Stimulated activated CD4-positive, alpha-beta T cell treated with anti-CD3 and anti-CD28 coated beads, Interleukin-1b, Interleukin-23, amount 100 ng/mL, for 24 hours (primary cell): ENCODE measurements at regions not wholly inside any gene's neighbourhood (a gene's known extent, or its start where the extent isn't known, plus 50 kb on each side); places are given as distances from the start of the nearest gene placed in this dataset.
"Not testable (repeated sequence)": the region's sequence is repeated elsewhere in the genome, so short reads cannot be mapped to it uniquely, and the experiment has no call there.

Source experiments
- DNase-seq, 4 experiments: peaks; one replicate each; pipeline ENCODE4 v3.0.0-alpha.2; 2020; ENCODE audit warnings: low read depth in 4 of 4, low spot score in 1 of 4

DNA sequence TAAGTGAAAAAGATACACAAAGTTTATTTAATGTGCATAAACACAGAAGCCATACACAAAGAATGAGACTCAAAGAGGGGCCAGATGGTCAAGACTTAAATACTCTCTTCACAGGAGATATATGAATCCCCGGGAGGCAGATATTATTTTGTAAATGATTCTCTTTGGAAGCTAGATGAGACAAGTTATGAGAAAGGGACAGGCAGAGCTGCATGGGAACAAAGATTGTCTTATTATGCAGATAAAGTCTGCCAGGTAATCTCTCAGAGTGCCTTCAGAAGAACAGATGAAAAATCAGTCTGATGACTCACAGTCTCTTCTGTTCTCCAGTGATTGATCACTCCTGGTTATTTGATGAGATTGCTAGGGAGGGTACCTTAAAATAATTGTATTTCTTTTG is 89.0 kb downstream of the NAF1 start:
- no peak for DNase-seq

DNA sequence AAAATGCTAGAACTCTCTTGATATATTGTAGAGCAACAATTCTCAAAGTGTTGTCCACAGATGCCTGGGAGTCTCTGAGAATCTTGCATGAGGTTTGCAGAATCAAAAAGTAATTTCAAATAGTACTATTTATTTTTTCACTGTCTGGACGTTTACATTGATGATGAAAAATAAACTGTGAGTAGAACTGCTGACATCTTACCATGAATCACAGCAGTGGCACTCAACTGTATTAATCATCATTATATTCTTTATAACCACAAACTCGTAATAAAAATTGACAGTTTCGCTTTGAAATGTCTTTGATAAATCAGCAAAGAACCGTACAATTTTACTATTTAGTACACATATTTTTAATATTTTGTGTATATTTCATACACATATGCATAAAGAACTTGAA is 94.5 kb downstream of the NAF1 start:
- no peak for DNase-seq

DNA sequence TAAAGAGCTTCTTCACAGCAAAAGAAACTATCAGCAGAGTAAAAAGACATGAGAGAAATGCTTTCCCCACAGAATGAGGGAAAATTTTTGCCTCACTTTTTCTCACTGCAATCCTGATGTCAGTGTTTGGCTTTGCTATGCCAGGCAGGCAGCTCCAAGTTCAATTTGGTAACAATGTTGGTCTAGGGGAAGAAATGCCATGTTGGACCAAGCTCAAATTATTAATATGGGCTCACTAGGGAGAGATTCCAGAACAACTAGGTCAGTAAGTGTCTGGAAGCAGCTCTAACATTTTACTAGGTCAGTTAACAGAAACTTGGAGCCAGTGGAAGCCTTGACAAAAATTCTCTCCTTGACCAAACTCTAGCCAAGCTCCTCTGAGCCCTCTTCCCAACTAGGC is 95.4 kb downstream of the NAF1 start:
- no peak for DNase-seq

DNA sequence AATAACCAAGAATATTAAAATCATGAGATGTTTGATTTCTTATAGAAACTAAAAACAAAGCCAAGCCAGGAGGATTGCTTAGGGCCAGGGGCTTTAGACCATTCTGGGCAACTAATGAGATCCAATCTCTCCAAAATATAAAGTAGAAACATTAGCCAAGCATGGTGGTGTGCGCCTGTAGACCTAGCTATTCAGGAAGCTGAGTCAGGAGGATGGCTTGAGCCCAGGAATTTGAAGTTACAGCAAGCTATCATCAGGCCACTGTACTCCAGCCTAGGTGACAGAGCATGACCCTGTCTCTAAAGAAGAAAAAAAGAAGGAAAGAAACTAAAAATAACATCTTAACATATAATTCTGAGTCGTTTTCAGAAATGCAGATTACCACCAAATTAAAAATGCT is 96.7 kb downstream of the NAF1 start:
- no peak for DNase-seq

DNA sequence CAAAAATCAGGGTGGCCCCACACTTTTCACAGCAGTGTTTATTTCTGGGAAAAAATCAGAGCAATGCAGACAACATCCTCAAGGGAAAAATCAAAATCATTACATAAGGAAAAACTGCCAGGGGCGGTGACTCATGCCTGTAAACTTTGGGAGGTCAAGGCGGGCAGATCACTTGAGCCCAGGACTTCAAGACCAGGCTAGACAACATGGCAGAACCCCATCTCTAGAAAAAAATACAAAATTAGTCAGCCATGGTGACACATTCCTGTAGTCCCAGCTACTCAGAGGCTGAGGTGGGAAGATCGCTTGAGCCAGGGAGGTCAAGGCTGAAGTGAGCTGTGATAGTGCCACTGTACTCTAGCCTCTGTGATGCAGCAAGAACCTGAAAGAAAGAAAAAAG is 102.8 kb downstream of the NAF1 start:
- DNase-seq, result no peak

DNA sequence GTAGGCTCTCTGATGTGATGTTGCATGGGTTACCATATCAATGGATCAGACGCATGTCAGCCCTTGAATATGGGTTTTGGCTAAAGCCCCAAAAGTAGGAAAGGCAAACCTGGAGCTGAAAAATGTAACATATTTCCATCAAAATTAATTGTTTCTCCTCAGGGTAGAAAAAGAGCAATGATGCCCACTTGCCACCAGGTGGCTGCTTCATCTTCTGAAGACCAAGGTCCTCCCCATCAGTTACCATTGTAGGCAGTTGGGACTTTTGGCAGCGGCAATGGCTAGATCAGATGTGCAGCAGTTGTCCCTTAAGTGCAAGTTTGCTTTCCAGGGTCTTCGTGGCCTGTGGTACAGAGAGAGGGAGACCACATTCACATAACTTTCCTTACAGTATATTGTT is 118.2 kb downstream of the NAF1 start:
- peak in 1 of 4 experiments; percentile 4 for DNase-seq

DNA sequence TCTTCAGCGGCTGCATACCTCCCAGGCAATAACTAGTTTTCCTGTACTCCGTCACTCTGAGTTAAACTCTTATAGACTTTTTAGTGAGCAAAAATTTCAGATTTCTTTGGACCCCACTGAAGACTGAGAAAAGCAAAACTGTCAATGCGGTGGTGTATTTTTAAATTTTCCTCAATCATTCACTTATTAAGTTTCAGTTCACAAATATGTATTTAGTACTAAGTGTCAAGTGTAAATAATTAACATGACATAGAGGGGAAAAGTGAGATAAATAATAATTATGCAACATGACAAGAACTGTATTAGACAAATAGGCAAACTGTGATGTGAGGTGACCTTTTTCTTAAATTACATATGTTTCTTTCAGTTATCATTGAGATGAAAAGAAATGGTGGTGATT is 124.4 kb downstream of the NAF1 start:
- no peak for DNase-seq

DNA sequence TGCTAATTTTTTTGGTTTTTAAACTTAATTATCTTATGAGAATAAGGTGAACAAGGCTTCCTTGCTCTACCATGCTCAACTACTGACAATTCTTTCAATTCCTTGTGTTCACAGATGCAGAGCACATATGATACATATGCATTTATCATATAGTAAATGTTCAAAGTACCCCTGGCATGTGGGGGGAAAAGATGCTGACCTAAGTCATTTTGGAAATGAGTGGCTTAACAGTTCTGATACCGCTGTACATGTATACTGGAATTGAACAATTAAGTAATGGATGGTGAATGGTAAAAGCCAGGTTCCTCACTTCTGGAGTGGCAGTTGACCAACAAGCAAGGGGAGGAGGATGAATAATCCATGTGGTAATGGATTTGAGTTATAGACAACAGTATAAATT is 149.6 kb downstream of the NAF1 start:
- no peak for DNase-seq

DNA sequence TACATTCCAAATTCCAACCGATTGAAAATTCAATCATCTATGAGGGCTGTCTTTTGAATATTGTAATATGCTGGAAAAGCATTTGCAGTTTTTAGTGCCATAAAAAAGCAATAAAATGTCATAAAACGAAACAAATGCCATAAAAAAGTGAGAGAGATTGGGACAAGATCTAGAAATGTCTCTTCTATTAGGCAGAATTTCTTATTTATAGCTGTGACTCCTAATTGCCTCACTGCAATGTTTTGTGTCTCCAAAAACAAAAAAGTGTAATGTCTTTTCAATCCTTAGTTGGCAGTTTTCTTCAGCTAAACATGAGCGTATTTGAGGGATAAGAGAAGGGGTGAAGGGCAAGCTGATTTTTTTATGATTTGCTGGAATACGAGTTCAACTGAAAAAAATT is 153.9 kb downstream of the NAF1 start:
- no peak for DNase-seq

DNA sequence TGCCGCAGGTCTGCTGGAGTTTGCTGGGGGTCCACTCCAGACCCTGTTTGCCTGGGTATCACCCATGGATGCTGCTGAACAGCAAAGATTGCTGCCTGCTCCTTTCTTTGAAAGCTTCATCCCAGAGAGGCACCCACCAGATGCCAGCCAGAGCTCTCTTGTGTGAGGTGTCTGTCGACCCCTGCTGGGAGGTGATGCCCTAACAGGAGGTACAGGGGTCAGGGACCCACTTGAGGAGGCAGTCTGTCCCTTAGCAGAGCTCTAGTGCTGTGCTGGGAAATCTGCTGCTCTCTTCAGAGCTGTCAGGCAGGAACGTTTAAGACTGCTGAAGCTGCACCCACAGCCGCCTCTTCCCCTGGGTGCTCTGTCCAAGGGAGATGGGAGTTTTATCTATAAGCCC is 162.7 kb downstream of the NAF1 start:
- DNase-seq, result no peak

DNA sequence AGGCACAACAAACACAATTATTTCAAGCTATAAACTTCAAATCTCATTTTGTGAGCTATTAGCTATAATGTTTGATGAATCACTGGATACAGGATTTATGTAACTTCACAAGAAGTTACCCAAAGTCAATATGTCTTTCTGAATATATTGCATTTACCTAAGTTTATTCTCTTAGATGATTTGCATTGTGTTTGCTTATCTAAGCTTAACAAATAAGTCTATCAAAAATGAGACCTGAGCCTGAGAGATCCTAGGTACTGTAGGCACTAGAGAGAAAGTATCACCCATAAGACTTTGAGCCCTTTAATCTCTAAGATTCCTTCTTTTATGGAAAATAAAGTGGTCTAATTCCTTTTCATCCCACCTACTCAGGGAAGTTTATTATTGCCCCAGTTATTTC is 178.2 kb downstream of the NAF1 start:
- no peak for DNase-seq

DNA sequence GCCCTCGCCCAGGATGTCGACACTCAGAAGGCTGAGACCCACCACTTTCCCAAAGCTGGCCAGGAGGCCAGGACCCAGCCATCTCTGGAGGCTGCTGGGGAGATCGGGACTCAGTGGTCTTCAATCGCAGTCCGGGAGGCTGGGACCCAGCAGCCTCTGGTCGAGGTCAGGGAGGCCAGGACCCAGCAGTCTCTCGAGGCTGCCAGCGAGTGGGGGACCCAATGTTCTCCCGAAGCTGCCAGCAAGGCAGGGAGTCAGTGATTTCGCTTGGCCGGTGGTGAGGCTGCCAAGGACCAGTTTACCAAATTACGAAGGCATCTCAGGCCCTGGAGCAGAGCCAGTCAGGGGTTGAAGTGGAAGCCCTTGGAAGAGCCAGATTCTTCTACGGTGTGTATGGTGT is 181.6 kb downstream of the NAF1 start:
- DNase-seq, result no peak

DNA sequence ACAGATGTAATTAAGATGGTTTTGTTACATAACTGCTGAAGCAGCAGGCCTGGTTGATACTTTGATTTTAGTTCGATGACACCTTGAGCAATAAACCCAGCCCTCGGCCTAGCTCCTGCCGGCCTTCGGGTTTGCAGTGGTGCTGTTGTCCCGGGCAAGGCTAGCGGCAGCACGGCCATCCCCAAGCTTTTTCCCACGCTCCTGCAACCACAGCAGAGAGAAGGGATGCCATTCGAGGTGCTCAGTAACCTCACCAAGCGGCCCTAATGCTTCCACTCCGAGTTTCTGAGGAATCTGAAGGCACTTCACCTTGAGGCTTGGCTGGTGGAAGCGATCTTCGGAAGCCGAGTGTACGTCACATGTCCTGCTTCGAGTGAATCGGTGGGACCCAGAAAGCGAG is 182.1 kb downstream of the NAF1 start:
- DNase-seq, result no peak

DNA sequence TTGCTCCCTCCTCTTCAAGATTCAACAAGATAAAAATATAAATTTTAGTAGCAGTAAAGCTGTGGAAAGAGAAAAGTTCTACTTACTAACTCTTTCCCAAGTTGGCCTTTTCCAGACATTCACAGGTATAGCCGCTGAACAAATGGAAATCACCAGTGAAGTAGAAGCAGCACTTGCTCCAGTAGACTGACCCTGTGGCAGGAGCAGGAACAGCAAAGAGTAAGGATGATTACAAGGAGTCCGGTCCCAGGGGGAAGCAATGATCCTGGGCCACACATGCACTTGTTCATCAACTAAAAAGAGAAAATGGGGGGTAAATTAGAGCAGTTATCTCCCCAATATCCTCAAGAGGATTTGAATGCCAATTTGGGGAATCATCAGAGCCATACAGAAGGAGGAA is 184.9 kb downstream of the NAF1 start:
- DNase-seq, result no peak

DNA sequence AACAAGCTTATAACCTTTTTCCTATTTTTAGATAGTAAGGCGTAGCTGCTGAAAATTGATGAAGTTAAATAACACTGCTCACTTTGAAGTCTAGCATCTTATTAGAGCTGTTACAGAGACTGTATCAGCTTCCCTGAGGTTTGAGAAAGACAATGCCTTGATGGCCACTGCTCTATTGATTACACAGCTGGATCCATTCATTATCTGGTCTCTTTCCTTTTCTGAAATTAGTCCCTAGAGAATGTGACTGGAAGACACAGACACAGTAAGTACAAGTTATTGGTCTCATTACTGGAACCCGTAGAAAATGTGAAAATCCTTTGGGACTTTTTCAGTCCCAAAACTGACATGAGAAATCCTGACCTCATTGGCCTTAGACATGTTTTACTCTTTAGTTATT is 188.3 kb downstream of the NAF1 start:
- DNase-seq, result no peak

DNA sequence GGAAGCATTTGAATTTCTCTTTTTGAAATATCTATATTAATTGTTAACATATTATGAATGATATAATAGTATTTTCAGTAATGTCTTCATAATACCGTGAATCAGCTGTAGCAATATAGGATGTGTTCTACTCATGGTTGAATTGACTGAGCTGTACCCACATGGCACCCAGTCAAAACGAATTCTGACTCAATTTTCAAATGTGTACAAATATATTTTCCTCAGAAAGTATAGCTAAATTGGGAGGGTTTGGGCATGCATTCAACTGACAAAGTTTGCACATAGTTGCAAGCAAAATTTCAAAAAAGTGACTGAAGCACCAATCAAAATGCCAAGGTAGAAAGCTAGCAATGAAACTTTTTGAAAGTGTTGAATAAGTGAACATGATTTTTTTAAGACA is 188.9 kb downstream of the NAF1 start:
- DNase-seq, result no peak

DNA sequence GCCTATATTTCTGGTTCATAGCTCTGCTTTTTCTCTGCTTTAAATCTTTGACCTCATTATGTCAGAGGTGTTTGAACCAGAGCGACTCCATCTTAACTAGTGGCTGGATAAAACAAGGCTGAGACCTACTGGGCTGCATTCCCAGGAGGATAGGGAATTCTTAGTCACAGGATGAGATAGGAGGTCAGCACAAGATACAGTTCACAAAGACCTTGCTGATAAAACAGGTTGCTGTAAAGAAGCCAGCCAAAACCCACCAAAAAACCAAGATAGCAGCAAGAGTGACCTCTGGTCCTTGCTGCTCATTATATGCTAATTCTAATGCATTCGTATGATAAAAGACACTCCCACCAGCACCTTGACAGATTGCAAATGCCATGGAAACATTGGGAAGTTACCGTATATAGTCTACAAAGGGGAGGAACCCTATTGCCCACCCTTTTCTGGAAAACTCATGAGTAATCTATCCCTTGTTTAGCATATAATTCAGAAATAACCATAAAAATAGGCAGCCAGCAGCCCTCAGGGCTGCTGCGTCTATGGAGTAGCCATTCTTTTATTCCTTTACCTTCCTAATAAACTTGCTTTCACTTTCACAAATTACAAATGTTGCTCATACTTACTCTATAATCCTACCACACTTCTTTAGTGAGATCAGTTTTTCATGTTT is 193.9 kb downstream of the NAF1 start:
- DNase-seq, result no peak

DNA sequence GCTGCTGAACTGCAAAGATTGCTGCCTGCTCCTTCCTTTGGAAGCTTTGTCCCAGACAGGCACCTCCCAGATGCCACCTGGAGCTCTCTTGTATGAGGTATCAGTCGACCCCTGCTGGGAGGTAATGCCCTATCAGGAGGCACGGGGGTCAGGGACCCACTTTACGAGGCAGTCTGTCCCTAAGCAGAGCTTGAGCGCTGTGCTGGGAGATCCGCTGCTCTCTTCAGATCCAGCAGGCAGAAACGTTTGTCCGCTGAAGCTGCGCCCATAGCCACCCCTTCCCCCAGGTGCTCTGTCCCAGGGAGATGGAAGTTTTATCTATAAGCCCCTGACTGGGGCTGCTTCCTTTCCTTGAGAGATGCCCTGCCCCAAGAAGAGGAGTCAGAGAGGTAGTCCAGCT is 197.5 kb downstream of the NAF1 start:
- no peak for DNase-seq

DNA sequence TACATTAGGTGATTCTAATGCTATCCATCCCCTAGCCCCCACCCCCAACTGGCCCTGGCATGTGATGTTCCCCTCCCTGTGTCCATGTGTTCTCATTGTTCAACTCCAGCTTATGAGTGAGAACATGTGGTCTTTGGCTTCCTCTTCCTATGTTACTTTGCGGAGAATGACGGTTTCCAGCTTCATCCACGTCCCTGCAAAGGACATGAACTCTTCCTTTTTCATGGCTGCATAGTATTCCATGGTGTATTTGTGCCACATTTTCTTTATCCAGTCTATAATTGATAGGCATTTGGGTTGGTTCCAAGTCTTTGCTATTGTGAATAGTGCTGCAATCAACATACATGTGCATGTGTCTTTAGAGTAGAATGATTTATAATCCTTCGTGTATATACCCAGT is 200.7 kb downstream of the NAF1 start:
- DNase-seq, result not testable (repeated sequence)

DNA sequence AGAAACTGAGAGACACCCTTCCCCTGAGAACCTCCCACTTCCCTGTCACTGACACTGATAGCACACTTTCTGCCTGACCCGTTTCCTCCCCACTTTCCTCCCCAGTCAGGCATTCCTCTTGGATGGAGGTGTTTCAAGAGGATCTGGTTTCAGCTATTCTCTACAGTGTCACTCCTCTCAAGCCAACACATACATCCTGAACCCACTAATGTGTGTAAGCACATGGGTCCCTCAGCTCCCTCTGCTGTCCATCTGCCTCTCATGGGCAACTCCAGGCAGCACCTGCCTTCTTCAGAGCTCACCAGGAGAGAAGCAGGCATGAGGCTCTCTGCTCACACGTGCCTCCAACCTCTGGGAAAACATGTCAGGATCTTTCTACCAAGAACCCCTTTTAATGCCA is 207.6 kb downstream of the NAF1 start:
- no peak for DNase-seq

DNA sequence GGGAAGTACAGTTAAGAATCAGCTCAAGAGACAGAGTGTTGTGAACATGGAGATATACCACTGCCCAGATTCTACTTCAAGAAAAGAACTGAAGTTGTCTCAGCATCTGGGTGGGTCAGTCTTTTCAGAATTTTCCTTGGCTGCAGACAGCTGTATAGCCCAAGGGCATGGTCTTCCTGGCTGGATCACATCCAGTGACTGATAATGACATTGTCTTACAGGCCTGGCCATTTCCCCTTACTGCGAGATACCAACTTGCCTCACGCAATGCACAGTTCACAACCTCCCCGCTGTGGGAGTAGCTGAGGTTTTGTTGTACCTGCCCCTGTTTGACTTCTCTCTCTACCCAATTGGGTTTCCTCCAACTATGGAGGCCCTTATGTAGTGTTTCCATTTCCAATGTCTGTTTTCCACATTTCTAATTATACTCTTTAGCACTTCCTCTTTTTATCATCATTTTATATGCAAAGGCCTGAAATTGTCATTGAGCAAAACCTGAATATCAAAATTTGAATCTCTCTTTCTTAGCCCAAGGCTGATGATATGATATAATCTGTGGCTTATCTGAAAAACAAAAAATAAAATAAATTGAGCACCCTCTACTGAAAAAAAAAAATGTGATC is 209.1 kb downstream of the NAF1 start:
- DNase-seq, result no peak

DNA sequence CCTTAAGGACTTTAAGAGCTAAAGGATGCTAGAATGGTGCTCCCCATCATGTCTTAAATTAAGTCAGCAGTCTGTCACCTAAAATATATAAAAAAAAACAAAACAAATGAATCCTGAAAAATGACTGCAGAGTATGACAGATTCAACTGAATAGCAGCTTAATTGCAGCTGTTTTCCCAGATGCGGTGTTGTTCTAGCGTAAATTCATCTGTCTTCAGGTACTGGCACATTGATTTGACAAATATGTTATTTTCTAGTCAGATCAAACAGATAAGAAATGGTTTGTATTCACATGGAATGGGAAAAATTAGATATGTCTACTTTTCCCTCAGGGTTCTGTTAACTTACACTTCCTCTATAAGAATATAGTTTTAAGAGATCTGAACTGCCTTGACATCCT is 211.7 kb downstream of the NAF1 start:
- DNase-seq, result no peak

DNA sequence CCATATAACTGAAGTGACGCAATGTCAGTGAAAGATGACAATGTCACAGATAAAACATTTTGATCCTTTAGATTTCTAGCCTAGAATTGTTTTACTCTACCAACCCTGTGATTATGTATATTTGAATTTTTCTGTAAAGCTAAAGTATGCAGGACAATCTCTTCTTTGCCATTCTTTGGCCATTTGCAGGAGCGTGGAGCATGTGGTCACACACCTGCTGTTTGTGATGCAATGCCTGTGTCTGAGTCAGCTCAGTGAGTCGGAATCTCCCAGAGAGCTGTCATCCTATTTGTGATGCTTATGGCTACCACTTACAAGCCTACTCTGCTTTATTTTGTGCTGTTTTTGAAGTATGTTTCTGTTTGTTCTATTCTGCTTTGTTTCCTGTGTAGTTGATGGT is 214.5 kb downstream of the NAF1 start:
- no peak for DNase-seq
